C4-2B (cell line): ENCODE measurements at regions not wholly inside any gene's neighbourhood (a gene's known extent, or its start where the extent isn't known, plus 50 kb on each side); places are given as distances from the start of the nearest gene placed in this dataset.
"Not testable (repeated sequence)": the region's sequence is repeated elsewhere in the genome, so short reads cannot be mapped to it uniquely, and the experiment has no call there.

ENCODE experiments used
- H3K27ac ChIP-seq: fragments of 450-650 bp; 2 replicates; pipeline ENCODE4 v1.5.1; 2017
- ZFX ChIP-seq: fragments of 450-650 bp; IDR thresholded peaks from 2 replicates; pipeline ENCODE4 v1.6.1; 2017
- TF ChIP-seq, protein P1 (sequence below): fragments of 450-650 bp; conservative IDR thresholded peaks from 2 replicates; pipeline ENCODE4 v1.5.1; 2017; ENCODE audit warnings: mild to moderate bottlenecking

DNA sequence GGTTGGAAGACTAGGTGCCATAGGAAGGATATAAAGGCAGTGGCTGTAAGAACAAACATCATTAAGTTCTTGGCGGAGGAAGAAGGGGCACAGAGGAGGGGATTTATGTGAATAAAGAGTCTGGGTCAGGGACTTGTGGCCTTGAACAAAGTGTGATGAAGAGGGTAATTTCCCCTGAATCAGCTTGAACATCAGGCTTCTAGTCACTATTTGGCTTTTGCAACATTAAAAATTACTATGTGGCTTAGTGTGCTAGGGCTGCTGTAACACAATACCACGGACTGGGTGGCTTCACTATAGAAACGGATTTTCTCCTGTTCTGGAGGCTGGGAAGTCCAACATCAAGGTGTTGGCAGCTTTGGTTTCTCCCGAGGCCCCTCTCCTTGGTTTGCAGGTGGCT, 70.5 kb upstream of the CNIH3 start:
- H3K27ac ChIP-seq, result no peak overlapping the region
- TF ChIP-seq ZFX, result no peak
- TF ChIP-seq, protein P1, sequence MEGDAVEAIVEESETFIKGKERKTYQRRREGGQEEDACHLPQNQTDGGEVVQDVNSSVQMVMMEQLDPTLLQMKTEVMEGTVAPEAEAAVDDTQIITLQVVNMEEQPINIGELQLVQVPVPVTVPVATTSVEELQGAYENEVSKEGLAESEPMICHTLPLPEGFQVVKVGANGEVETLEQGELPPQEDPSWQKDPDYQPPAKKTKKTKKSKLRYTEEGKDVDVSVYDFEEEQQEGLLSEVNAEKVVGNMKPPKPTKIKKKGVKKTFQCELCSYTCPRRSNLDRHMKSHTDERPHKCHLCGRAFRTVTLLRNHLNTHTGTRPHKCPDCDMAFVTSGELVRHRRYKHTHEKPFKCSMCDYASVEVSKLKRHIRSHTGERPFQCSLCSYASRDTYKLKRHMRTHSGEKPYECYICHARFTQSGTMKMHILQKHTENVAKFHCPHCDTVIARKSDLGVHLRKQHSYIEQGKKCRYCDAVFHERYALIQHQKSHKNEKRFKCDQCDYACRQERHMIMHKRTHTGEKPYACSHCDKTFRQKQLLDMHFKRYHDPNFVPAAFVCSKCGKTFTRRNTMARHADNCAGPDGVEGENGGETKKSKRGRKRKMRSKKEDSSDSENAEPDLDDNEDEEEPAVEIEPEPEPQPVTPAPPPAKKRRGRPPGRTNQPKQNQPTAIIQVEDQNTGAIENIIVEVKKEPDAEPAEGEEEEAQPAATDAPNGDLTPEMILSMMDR, result no peak

DNA sequence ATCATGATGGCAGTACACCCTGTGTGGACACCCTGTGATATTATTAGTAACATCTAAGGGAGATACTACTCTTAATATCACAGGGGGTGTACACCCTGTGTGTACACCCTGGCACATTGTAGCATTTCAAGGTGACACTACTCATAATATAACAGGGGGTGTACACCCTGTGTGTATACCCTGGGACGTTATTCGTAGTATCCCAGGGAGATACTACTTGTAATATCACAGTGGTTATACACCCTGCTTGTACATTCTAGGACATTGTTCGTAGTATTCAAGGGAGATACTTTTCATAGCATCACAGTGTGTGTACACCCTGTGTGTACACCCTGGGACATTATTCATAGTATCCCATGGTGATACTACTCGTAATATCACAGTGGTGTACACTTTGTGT, 67.4 kb upstream of the CNIH3 start:
- TF ChIP-seq, protein P1, result no peak
- TF ChIP-seq ZFX, result no peak

DNA sequence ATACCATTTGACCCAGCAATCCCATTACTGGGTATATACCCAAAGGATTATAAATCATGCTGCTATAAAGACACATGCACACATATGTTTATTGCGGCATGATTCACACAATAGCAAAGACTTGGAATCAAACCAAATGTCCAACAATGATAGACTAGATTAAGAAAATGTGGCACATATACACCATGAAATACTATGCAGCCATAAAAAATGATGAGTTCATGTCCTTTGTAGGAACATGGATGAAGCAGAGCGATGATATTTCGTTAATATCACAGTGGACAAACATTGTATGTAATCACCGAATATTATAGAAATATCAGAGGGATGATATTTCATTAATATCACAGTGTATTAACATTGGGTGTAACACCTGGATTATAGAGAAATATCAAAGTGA, 64.9 kb upstream of the CNIH3 start:
- H3K27ac ChIP-seq, result not testable (repeated sequence)

More for the DNA sequence above, 67.4 kb upstream of the CNIH3 start:
- no peak overlapping the region for H3K27ac ChIP-seq

DNA sequence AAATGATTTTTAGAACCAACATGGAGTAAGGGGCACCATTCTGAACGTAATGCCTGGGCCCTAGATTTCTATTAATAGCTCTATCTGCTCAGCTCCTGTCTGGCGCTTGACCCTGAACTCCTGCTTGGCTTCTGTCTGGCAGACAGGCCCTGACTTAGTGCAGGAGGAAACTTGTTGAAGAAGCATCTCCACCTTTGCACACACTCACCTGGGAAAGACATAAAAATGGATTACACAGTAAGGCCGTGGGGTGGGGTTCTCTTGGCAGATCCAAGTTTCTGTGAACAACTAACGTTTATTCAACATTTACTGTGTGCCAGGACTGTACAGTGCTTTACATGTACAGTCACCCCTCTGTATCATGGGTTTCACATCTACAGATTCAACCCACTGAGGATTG, 62.1 kb upstream of the CNIH3 start:
- TF ChIP-seq, protein P1, result no peak
- no peak overlapping the region for H3K27ac ChIP-seq

DNA sequence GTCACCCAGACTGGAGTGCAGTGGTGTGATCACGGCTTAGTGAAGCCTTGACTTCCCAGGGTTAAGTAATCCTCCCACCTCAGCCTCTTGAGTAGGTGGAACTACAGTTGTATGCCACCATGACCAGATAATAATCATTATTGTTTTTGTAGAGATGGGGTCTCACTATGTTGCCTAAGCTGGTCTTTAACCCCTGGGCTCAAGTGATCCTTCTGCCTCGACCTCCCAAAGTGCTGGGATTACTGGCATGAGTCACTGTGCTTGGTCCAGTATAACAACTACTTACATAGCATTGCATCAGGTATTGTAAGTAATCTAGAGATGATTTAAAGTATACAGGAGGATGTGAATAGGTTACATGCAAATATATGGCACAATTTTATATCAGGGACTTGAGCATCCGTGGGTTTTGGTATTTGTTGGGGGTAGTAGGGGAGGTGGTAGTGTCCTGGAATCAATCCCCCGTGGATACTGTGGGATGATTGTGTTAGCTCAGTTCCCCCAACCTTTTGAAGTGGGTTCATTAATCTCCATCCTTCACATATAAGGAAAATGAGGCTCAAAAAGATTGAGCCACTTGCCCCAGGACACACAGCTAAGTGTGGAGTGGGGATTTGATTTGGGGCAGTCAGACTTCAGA, 61.4 kb upstream of the CNIH3 start:
- no peak for TF ChIP-seq ZFX
- TF ChIP-seq, protein P1, result no peak
- H3K27ac ChIP-seq, result no peak overlapping the region

DNA sequence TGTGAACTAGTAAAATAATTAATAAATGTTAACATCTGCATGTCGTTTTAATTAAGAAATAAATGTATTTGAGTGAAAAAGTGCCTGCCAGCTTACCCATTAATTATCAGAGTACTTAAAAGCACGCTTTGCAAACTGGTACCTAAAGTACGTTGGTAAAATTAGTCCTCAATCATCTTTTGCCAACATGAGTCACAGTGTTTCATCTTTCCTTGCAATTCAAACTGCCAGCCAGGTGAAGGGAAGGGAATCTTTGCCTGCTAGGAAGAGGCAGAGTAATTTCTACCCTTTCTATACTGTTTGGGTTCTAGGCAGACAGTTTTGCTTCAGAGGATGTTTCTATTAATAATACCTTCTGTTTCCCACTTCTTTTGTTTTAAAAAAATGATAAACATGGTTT, 57.2 kb upstream of the CNIH3 start:
- TF ChIP-seq, protein P1, result no peak
- no peak overlapping the region for H3K27ac ChIP-seq

DNA sequence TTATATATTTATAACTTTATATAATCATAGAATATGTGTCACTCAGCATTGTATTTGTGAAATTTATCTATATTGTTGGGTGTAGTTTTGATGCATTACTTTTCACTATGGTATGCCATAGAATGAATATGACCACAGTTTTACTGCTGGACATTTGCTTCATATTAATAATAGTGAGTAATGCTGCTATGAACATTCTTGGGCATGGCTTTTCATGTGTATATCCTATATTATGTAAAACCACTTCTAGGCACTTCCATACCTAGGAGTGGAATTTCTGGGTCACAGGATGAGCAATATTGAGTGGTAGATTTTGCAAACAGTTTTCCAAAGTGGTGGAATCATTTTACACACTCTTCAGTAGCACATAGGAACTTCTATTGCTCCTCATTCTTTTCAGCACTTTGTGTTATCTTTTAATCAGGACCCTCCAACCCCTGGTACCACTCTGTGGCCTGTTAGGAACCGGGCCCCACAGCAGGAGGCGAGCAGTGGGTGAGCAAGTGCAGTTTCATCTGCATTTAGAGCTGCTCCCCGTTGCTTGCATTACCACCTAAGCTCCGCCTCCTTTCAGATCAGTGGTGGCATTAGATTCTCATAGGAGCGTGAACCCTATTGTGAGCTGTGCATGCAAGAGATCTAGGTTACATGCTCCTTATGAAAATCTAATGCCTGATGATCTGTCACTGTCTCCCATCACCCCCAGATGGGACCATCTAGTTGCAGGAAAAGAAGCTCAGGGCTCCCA, 56.0 kb upstream of the CNIH3 start:
- no peak overlapping the region for H3K27ac ChIP-seq
- TF ChIP-seq, protein P1, result no peak
- no peak for TF ChIP-seq ZFX

DNA sequence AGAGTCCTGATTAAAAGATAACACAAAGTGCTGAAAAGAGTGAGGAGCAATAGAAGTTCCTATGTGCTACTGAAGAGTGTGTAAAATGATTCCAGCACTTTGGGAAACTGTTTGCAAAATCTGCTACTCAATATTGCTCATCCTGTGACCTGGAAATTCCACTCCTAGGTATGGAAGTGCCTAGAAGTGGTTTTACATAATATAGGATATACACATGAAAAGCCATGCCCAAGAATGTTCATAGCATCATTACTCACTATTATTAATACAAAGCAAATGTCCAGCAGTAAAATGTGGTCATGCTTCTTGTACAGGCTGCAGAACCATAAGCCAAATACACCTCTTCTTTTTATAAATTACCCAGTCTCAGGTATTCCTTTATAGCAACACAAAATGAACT, 53.2 kb upstream of the CNIH3 start:
- not testable (repeated sequence) for H3K27ac ChIP-seq
